SK-N-SH (cell line): ENCODE measurements at regions not wholly inside any gene's neighbourhood (a gene's known extent, or its start where the extent isn't known, plus 50 kb on each side); places are given as distances from the start of the nearest gene placed in this dataset.

Experiments
- CTCF ChIA-PET: fragments of 300-600, 350-600 bp; formaldehyde crosslinking; extraction: SDS; loops from one replicate; lab custom pipeline; 2021; lab: Yijun Ruan, JAX
- POLR2A ChIA-PET: fragments of 350-600 bp; sonication (Branson Sonifier 250); formaldehyde crosslinking; extraction: SDS; loops from one replicate; lab custom pipeline; 2020; ENCODE audit warnings: antibody characterized with exemption, inconsistent platforms; lab: Yijun Ruan, JAX
- DNase-seq: peaks from one replicate; pipeline ENCODE4 v3.0.0; 2012
- H2AFZ ChIP-seq: fragments of 200-600 bp; sonication (generic); 2 replicates; pipeline ENCODE4 v1.8.1; 2016; ENCODE audit warnings: antibody characterized with exemption, mild to moderate bottlenecking, low read depth
- H3F3A ChIP-seq: fragments of 200-600 bp; sonication (generic); replicated peaks from 2 replicates; pipeline ENCODE3; 2016; ENCODE audit warnings: antibody characterized with exemption, mild to moderate bottlenecking; ENCODE audit not compliant: insufficient read depth
- H3K27ac ChIP-seq, 2 experiments: fragments of 200-500 bp in 1 of 2; fragments of 200-600 bp in 1 of 2; sonication (Bioruptor generic) in 1 of 2; sonication (generic), shearing (Covaris generic) in 1 of 2; 2 replicates each; pipeline versions ENCODE4 v1.5.1 to v1.6.1; 2014 to 2016; ENCODE audit warnings: low read depth in 2 of 2, inconsistent platforms in 1 of 2, low read length in 1 of 2, mild to moderate bottlenecking in 1 of 2, mixed read lengths in 1 of 2
- H3K27me3 ChIP-seq: fragments of 200-600 bp; sonication (generic), shearing (Covaris generic); 2 replicates; pipeline ENCODE4 v1.6.1; 2016; ENCODE audit warnings: mixed run types; ENCODE audit not compliant: insufficient read depth
- H3K36me3 ChIP-seq, 2 experiments: fragments of 200-500 bp in 1 of 2; fragments of 200-600 bp in 1 of 2; sonication (Bioruptor generic) in 1 of 2; sonication (generic) in 1 of 2; replicated peaks in 1 of 2; 2 replicates each; pipeline versions ENCODE3 to v1.5.1; 2014 to 2016; ENCODE audit warnings: low read length in 1 of 2, mild to moderate bottlenecking in 1 of 2; ENCODE audit not compliant: insufficient read depth in 2 of 2, control insufficient read depth in 1 of 2
- H3K4me1 ChIP-seq, 2 experiments: fragments of 200-500 bp in 1 of 2; fragments of 200-600 bp in 1 of 2; sonication (Bioruptor generic) in 1 of 2; sonication (generic), shearing (Covaris generic) in 1 of 2; 2 replicates each; pipeline versions ENCODE4 v1.5.1 to v1.6.1; 2014 to 2016; ENCODE audit warnings: low read depth in 1 of 2, low read length in 1 of 2, mixed run types in 1 of 2; ENCODE audit not compliant: insufficient read depth in 2 of 2, control insufficient read depth in 1 of 2
- H3K4me2 ChIP-seq: fragments of 200-600 bp; sonication (generic), shearing (Covaris generic); 2 replicates; pipeline ENCODE4 v1.6.1; 2017; ENCODE audit warnings: mixed run types
- H3K4me3 ChIP-seq, 2 experiments: fragments of 200-500 bp in 1 of 2; fragments of 200-600 bp in 1 of 2; sonication (Bioruptor generic) in 1 of 2; sonication (generic), shearing (Covaris generic) in 1 of 2; 2 replicates each; pipeline versions ENCODE4 v1.5.1 to v1.8.1; 2014 to 2016; ENCODE audit warnings: low read depth in 2 of 2, inconsistent platforms in 1 of 2, low read length in 1 of 2, mild to moderate bottlenecking in 1 of 2, mixed read lengths in 1 of 2, moderate library complexity in 1 of 2
- H3K79me2 ChIP-seq: fragments of 200-600 bp; sonication (generic); 2 replicates; pipeline ENCODE4 v1.8.1; 2017; ENCODE audit warnings: mild to moderate bottlenecking; ENCODE audit not compliant: insufficient read depth
- H3K9ac ChIP-seq: fragments of 200-600 bp; sonication (generic); 2 replicates; pipeline ENCODE4 v1.6.1; 2017; ENCODE audit warnings: mixed run types
- H3K9me2 ChIP-seq: fragments of 200-600 bp; sonication (generic); 2 replicates; pipeline ENCODE4 v1.6.1; 2017; ENCODE audit warnings: mixed run types
- H3K9me3 ChIP-seq: fragments of 200-600 bp; sonication (generic); 2 replicates; pipeline ENCODE4 v1.6.1; 2017; ENCODE audit warnings: mixed run types, mild to moderate bottlenecking, moderate library complexity
- H4K20me1 ChIP-seq: fragments of 200-600 bp; sonication (generic); 2 replicates; pipeline ENCODE4 v1.6.1; 2017; ENCODE audit warnings: mild to moderate bottlenecking, mixed run types; ENCODE audit not compliant: insufficient read depth
- ELF1 ChIP-seq: IDR thresholded peaks from 2 replicates; pipeline ENCODE4 v1.4.0; 2012
- EZH2phosphoT487 ChIP-seq: fragments of 200-600 bp; sonication (generic); IDR thresholded peaks from 2 replicates; pipeline ENCODE4 v1.6.1; 2017; ENCODE audit warnings: low read depth, mixed run types, mild to moderate bottlenecking, antibody characterized with exemption, moderate library complexity, borderline replicate concordance
- FOSL2 ChIP-seq: IDR thresholded peaks from 2 replicates; pipeline ENCODE4 v1.4.0; 2012; ENCODE audit warnings: low read depth, mild to moderate bottlenecking, moderate library complexity, borderline replicate concordance
- FOXJ3 ChIP-seq: sonication (generic); formaldehyde crosslinking; IDR thresholded peaks from 2 replicates; pipeline ENCODE4 v1.5.1; 2020; ENCODE audit warnings: mild to moderate bottlenecking, missing genetic modification reagents
- FOXM1 ChIP-seq: IDR thresholded peaks from 2 replicates; pipeline ENCODE4 v1.4.0; 2012; ENCODE audit warnings: low read depth, mild to moderate bottlenecking
- GABPA ChIP-seq: IDR thresholded peaks from 2 replicates; pipeline ENCODE4 v1.4.0; 2012; ENCODE audit warnings: low read depth, mild to moderate bottlenecking
- JUND ChIP-seq: IDR thresholded peaks from 2 replicates; pipeline ENCODE4 v1.4.0; 2012
- MXI1 ChIP-seq: IDR thresholded peaks from 2 replicates; pipeline ENCODE4 v1.6.1; 2012; ENCODE audit warnings: mild to moderate bottlenecking, low read depth, low read length, improper control_type of control experiment
- NFIC ChIP-seq: IDR thresholded peaks from 2 replicates; pipeline ENCODE4 v1.4.0; 2012; ENCODE audit warnings: borderline replicate concordance
- NRF1 ChIP-seq: IDR thresholded peaks from 2 replicates; pipeline ENCODE4 v1.6.1; 2012; ENCODE audit warnings: low read depth, mild to moderate bottlenecking, low read length
- POLR2AphosphoS5 ChIP-seq: IDR thresholded peaks from 2 replicates; pipeline ENCODE4 v1.6.1; 2012; ENCODE audit warnings: low read depth, low read length
- RAD21 ChIP-seq: IDR thresholded peaks from 2 replicates; pipeline ENCODE4 v1.6.1; 2012; ENCODE audit warnings: mild to moderate bottlenecking, low read length
- RFX5 ChIP-seq: IDR thresholded peaks from 2 replicates; pipeline ENCODE4 v1.6.1; 2012; ENCODE audit warnings: mild to moderate bottlenecking, improper control_type of control experiment, low read length
- TAF1 ChIP-seq: IDR thresholded peaks from 2 replicates; pipeline ENCODE4 v1.6.1; 2012; ENCODE audit warnings: low read depth, mild to moderate bottlenecking, low read length, moderate library complexity, borderline replicate concordance
- TCF12 ChIP-seq: IDR thresholded peaks from 2 replicates; pipeline ENCODE4 v1.4.0; 2012
- USF1 ChIP-seq: IDR thresholded peaks from 2 replicates; pipeline ENCODE4 v1.4.0; 2012; ENCODE audit warnings: low read depth, borderline replicate concordance
- WGBS: methylation state at CpG from one replicate; pipeline ENCODE4 v1.1.6; 2017; ENCODE audit warnings: low lambda C conversion rate; 5-methylcytosine and 5-hydroxymethylcytosine counted together
- TF ChIP-seq, protein P1 (sequence below): IDR thresholded peaks from 2 replicates; pipeline ENCODE4 v1.4.0; 2012; ENCODE audit warnings: low read depth
- TF ChIP-seq, protein P2 (sequence below): fragments of 200-600 bp; sonication (generic); IDR thresholded peaks from 2 replicates; pipeline ENCODE4 v1.6.1; 2017; ENCODE audit warnings: antibody characterized with exemption, mild to moderate bottlenecking, moderate library complexity

DNA sequence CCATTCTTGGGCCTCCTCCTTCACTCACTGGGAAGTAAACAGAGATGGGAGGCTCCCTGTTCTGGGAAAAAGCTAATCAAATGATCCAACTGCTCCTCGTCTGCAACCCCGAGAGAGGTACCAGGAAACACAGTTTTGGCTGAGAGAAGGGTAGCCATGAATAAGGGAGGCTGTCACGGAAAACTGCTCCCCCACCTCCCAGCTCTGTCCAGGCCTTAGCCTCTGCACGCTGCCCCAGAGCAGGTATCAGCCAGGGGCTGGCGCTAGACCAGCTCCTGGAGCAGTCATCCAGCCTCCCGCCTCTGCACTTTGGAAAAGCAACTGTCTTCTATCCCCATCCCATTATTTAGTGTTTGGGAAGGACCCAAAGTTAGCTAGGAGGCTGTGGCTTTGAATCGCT is 266.1 kb downstream of the NDUFS4 start:
- Histone ChIP-seq H3K4me1 (no peaks in the 10 kb centered on the region), H3K27ac (no peak overlapping the region)

GRCh38 chr5:53827211-53827651 is 266.8 kb downstream of the NDUFS4 start:
- Histone ChIP-seq H3F3A (no peaks in the 10 kb centered on the region), H3K9me2 (no peaks in the 10 kb centered on the region), H3K27ac (no peak overlapping the region), H3K27me3 (no peaks in the 10 kb centered on the region), H3K9ac (no peak overlapping the region), H3K9me3 (0 out of 2 replicates have a peak, but pooled peaks cover 5% of the 10 kb centered on the region), H3K4me3 (no peak overlapping the region), H3K4me1 (no peaks in the 10 kb centered on the region), H2AFZ (no peak overlapping the region), H3K79me2 (no peaks in the 10 kb centered on the region), H3K36me3 (no peaks in the 10 kb centered on the region), H4K20me1 (no peaks in the 10 kb centered on the region), H3K4me2 (no peak overlapping the region)
- TF ChIP-seq FOXM1, result no peak
- TF ChIP-seq POLR2AphosphoS5, result no peak
- no peak for TF ChIP-seq NRF1
- no peak for TF ChIP-seq GABPA
- TF ChIP-seq TAF1, result no peak
- TF ChIP-seq TCF12, result no peak
- no peak for TF ChIP-seq NFIC
- no peak for TF ChIP-seq FOSL2
- no peak for TF ChIP-seq EZH2phosphoT487
- no peak for TF ChIP-seq FOXJ3 (CRISPR knock-in tag)
- TF ChIP-seq RFX5, result no peak
- TF ChIP-seq JUND, result no peak
- no peak for TF ChIP-seq RAD21
- no peak for TF ChIP-seq USF1
- TF ChIP-seq, protein P1, sequence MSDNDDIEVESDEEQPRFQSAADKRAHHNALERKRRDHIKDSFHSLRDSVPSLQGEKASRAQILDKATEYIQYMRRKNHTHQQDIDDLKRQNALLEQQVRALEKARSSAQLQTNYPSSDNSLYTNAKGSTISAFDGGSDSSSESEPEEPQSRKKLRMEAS, result no peak
- DNase-seq, result no peak
- ChIA-PET CTCF (interaction anchor here (0.8 kb wide), 1 partner anchor 10 kb away, joined by 3 read pairs; no protein-coding TSS in a partner anchor), POLR2A (no interaction called here)
- 36% methylated on average over 4 of the region's 4 CpGs for WGBS

More for the DNA sequence above, 266.1 kb downstream of the NDUFS4 start:
- Histone ChIP-seq H3K36me3 (no peaks in the 10 kb centered on the region), H3K27me3 (no peaks in the 10 kb centered on the region), H3K9me3 (0 out of 2 replicates have a peak, but pooled peaks cover 5% of the 10 kb centered on the region), H2AFZ (no peak overlapping the region), H3K4me3 (no peak overlapping the region), H4K20me1 (no peaks in the 10 kb centered on the region), H3K9ac (no peak overlapping the region), H3K4me2 (no peak overlapping the region), H3K9me2 (no peaks in the 10 kb centered on the region), H3F3A (no peaks in the 10 kb centered on the region), H3K79me2 (no peaks in the 10 kb centered on the region)
- 63% methylated on average over 7 of the region's 7 CpGs for WGBS
- DNase-seq, result no peak
- ChIA-PET POLR2A (no interaction called here), CTCF (interaction anchor here (0.8 kb wide), 1 partner anchor 10 kb away, joined by 3 read pairs; no protein-coding TSS in a partner anchor)
- TF ChIP-seq NRF1 (no peak), USF1 (no peak), RAD21 (no peak), MXI1 (no peak), ELF1 (no peak), FOSL2 (no peak)
- TF ChIP-seq, protein P2, sequence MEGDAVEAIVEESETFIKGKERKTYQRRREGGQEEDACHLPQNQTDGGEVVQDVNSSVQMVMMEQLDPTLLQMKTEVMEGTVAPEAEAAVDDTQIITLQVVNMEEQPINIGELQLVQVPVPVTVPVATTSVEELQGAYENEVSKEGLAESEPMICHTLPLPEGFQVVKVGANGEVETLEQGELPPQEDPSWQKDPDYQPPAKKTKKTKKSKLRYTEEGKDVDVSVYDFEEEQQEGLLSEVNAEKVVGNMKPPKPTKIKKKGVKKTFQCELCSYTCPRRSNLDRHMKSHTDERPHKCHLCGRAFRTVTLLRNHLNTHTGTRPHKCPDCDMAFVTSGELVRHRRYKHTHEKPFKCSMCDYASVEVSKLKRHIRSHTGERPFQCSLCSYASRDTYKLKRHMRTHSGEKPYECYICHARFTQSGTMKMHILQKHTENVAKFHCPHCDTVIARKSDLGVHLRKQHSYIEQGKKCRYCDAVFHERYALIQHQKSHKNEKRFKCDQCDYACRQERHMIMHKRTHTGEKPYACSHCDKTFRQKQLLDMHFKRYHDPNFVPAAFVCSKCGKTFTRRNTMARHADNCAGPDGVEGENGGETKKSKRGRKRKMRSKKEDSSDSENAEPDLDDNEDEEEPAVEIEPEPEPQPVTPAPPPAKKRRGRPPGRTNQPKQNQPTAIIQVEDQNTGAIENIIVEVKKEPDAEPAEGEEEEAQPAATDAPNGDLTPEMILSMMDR, result no peak
- TF ChIP-seq, all 33 proteins: peak for 0
